DND-41 (cell line): ENCODE measurements at regions not wholly inside any gene's neighbourhood (a gene's known extent, or its start where the extent isn't known, plus 50 kb on each side); places are given as distances from the start of the nearest gene placed in this dataset.

Experiments
- CTCF ChIP-seq: IDR thresholded peaks from 2 replicates; pipeline ENCODE4 v1.5.1; 2012; ENCODE audit warnings: borderline replicate concordance, low read length, moderate library complexity, mild to moderate bottlenecking; ENCODE audit not compliant: poor library complexity, severe bottlenecking; ENCODE audit errors: extremely low read depth
- EZH2 ChIP-seq: IDR thresholded peaks from 3 replicates; pipeline ENCODE4 v1.6.1; 2012; ENCODE audit warnings: borderline replicate concordance, low read depth, mild to moderate bottlenecking, moderate library complexity, low read length, inconsistent platforms; ENCODE audit not compliant: severe bottlenecking

GRCh38 chr20:62547364-62547763 lies 71.6 kb upstream of the GATA5 start:
- TF ChIP-seq CTCF, result no peak
- TF ChIP-seq EZH2, result no peak
